Peyer's patch (tissue), 4 donors: ENCODE measurements at regions not wholly inside any gene's neighbourhood (a gene's known extent, or its start where the extent isn't known, plus 50 kb on each side); places are given as distances from the start of the nearest gene placed in this dataset.

Source experiments
- POLR2A ChIP-seq, 2 donors: fragments of 450-650 bp; IDR thresholded peaks; one replicate each; pipeline ENCODE4 v1.5.1; 2017; ENCODE audit warnings: antibody characterized with exemption in 2 of 2, mild to moderate bottlenecking in 2 of 2, moderate library complexity in 2 of 2
- TF ChIP-seq, protein P1 (sequence below), 6 experiments: fragments of 450-650 bp in 4 of 6; fragments of 200-600 bp in 2 of 6; sonication (generic) in 1 of 6; IDR thresholded peaks; one replicate each; pipeline ENCODE4 v1.5.1; 2017 to 2019; ENCODE audit warnings: antibody characterized with exemption in 6 of 6, mild to moderate bottlenecking in 3 of 6, moderate library complexity in 1 of 6

- no peak for TF ChIP-seq POLR2A (IDR thresholded peaks at IDR 0.05)
- TF ChIP-seq, protein P1, sequence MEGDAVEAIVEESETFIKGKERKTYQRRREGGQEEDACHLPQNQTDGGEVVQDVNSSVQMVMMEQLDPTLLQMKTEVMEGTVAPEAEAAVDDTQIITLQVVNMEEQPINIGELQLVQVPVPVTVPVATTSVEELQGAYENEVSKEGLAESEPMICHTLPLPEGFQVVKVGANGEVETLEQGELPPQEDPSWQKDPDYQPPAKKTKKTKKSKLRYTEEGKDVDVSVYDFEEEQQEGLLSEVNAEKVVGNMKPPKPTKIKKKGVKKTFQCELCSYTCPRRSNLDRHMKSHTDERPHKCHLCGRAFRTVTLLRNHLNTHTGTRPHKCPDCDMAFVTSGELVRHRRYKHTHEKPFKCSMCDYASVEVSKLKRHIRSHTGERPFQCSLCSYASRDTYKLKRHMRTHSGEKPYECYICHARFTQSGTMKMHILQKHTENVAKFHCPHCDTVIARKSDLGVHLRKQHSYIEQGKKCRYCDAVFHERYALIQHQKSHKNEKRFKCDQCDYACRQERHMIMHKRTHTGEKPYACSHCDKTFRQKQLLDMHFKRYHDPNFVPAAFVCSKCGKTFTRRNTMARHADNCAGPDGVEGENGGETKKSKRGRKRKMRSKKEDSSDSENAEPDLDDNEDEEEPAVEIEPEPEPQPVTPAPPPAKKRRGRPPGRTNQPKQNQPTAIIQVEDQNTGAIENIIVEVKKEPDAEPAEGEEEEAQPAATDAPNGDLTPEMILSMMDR (IDR thresholded peaks at IDR 0.05), result no peak
These were observed 736.2 kb upstream of the ADGRB3 start for GRCh38 chr6:67898875-67899274.
